Natural killer cell (primary cell): ENCODE measurements at regions not wholly inside any gene's neighbourhood (a gene's known extent, or its start where the extent isn't known, plus 50 kb on each side); places are given as distances from the start of the nearest gene placed in this dataset.
"Not testable (repeated sequence)": the region's sequence is repeated elsewhere in the genome, so short reads cannot be mapped to it uniquely, and the experiment has no call there.

ENCODE experiments used
- ATAC-seq, 3 donors: fragments of 150-1000 bp in 2 of 3; fragments of 200-7000 bp in 1 of 3; cut with Tn5 transposase; 1 replicate in 1 of 3; 2 replicates in 2 of 3; pipeline ENCODE4 v1.10.0; 2021; ENCODE audit warnings: mild to moderate bottlenecking in 2 of 3, moderate library complexity in 2 of 3
- DNase-seq, 2 donors: peaks; one replicate each; pipeline versions ENCODE4 v3.0.0 to v3.0.0-alpha.2; 2013 to 2021; ENCODE audit warnings: mixed read lengths in 1 of 2
- H3K27ac ChIP-seq: one replicate; pipeline ENCODE4 v1.5.1; 2013; ENCODE audit warnings: mild to moderate bottlenecking, low read length
- H3K27me3 ChIP-seq: one replicate; pipeline ENCODE4 v1.6.1; 2013; ENCODE audit warnings: low read length; ENCODE audit not compliant: control insufficient read depth, insufficient read depth
- H3K36me3 ChIP-seq: one replicate; pipeline ENCODE4 v1.6.1; 2013; ENCODE audit warnings: low read length; ENCODE audit not compliant: control insufficient read depth, insufficient read depth
- H3K4me1 ChIP-seq: one replicate; pipeline ENCODE4 v1.6.1; 2013; ENCODE audit warnings: low read length; ENCODE audit not compliant: control insufficient read depth, insufficient read depth
- H3K4me3 ChIP-seq: one replicate; pipeline ENCODE4 v1.5.1; 2013; ENCODE audit warnings: low read length
- H3K9me3 ChIP-seq: one replicate; pipeline ENCODE4 v1.6.1; 2013; ENCODE audit warnings: low read length; ENCODE audit not compliant: control insufficient read depth, insufficient read depth
- H3K27ac Mint-ChIP-seq, 2 donors: one replicate each; pipeline ENCODE4 v1.8.0; 2022; ENCODE audit warnings: mild to moderate bottlenecking in 2 of 2, mixed read lengths in 2 of 2, moderate library complexity in 1 of 2
- H3K27me3 Mint-ChIP-seq, 2 donors: one replicate each; pipeline ENCODE4 v1.8.0; 2022; ENCODE audit warnings: low read depth in 2 of 2, mixed read lengths in 2 of 2
- H3K36me3 Mint-ChIP-seq: one replicate; pipeline ENCODE4 v1.8.0; 2022; ENCODE audit warnings: mixed read lengths
- H3K4me1 Mint-ChIP-seq, 2 donors: one replicate each; pipeline ENCODE4 v1.8.0; 2022; ENCODE audit warnings: mixed read lengths in 2 of 2
- H3K4me3 Mint-ChIP-seq: one replicate; pipeline ENCODE4 v1.8.0; 2022; ENCODE audit warnings: mild to moderate bottlenecking, moderate library complexity, mixed read lengths
- H3K9me3 Mint-ChIP-seq, 2 donors: one replicate each; pipeline ENCODE4 v1.8.0; 2022; ENCODE audit warnings: mixed read lengths in 2 of 2
- CTCF ChIP-seq: fragments of 200-600 bp; IDR thresholded peaks from one replicate; pipeline ENCODE4 v1.8.0; 2022; ENCODE audit warnings: antibody characterized with exemption
- whole genome bisulfite sequencing: methylation state at CpG from one replicate; pipeline ENCODE4 v1.1.7; 2013; ENCODE audit warnings: missing lambda C conversion rate; ENCODE audit not compliant: insufficient coverage; 5-methylcytosine and 5-hydroxymethylcytosine counted together
- intact Hi-C: fragments of 100-400 bp; cut with micrococcal nuclease; formaldehyde crosslinking; loops from one replicate; pipeline ENCODE4 v1.14.2; 2022

GRCh38 chr4:3376266-3376665 lies 65.5 kb upstream of the HGFAC start:
- ATAC-seq = no peak

GRCh38 chr4:3377557-3377956 lies 64.2 kb upstream of the HGFAC start:
- Histone ChIP-seq H3K27me3 (no peaks in the 10 kb centered on the region), H3K9me3 (peaks cover 10% of the 10 kb centered on the region), H3K4me3 (no peak overlapping the region), H3K4me1 (peaks cover 17% of the 10 kb centered on the region), H3K36me3 (no peaks in the 10 kb centered on the region), H3K27ac (no peak overlapping the region)
- Mint-ChIP-seq H3K27me3 (no peaks in the 10 kb centered on the region), H3K4me1 (peaks cover 0 to 5% of the 10 kb centered on the region in 2 donors), H3K36me3 (peaks cover 8% of the 10 kb centered on the region), H3K4me3 (no peak overlapping the region), H3K9me3 (no peaks in the 10 kb centered on the region), H3K27ac (no peak overlapping the region)
- no peak for TF ChIP-seq CTCF
- WGBS = 94% methylated on average over 6 of the region's 6 CpGs
- intact Hi-C loops = no loop called here
- ATAC-seq = no peak
- no peak for DNase-seq

More at GRCh38 chr4:3376266-3376665, 65.5 kb upstream of the HGFAC start:
- Mint-ChIP-seq H3K9me3 (no peaks in the 10 kb centered on the region), H3K27ac (no peak overlapping the region), H3K4me3 (no peak overlapping the region), H3K36me3 (peaks cover 6% of the 10 kb centered on the region), H3K27me3 (no peaks in the 10 kb centered on the region), H3K4me1 (peaks cover 0 to 6% of the 10 kb centered on the region in 2 donors)
- no peak for TF ChIP-seq CTCF
- Histone ChIP-seq H3K9me3 (peaks cover 10% of the 10 kb centered on the region), H3K4me3 (no peak overlapping the region), H3K27ac (no peak overlapping the region), H3K27me3 (no peaks in the 10 kb centered on the region), H3K4me1 (peaks cover 26% of the 10 kb centered on the region), H3K36me3 (no peaks in the 10 kb centered on the region)
- no peak for DNase-seq
- WGBS = 86% methylated on average over 10 of the region's 10 CpGs
- intact Hi-C loops = no loop called here

GRCh38 chr4:3380336-3380735 lies 61.4 kb upstream of the HGFAC start:
- H3K27ac ChIP-seq, DNase-seq, H3K27ac Mint-ChIP-seq, H3K4me1 Mint-ChIP-seq, H3K9me3 Mint-ChIP-seq, H3K4me3 ChIP-seq, H3K36me3 Mint-ChIP-seq, H3K4me3 Mint-ChIP-seq, H3K27me3 Mint-ChIP-seq, H3K4me1 ChIP-seq, ATAC-seq, H3K27me3 ChIP-seq, intact Hi-C loops, H3K36me3 ChIP-seq: not testable (repeated sequence)
- peaks cover 10% of the 10 kb centered on the region for H3K9me3 ChIP-seq
- 91% methylated on average over 3 of the region's 3 CpGs for WGBS

- ATAC-seq, H3K36me3 Mint-ChIP-seq, H3K9me3 Mint-ChIP-seq, H3K4me3 Mint-ChIP-seq, H3K36me3 ChIP-seq, H3K27me3 Mint-ChIP-seq, DNase-seq, intact Hi-C loops, H3K27me3 ChIP-seq, H3K27ac ChIP-seq, H3K4me3 ChIP-seq, H3K27ac Mint-ChIP-seq: not testable (repeated sequence)
- Histone ChIP-seq H3K4me1 (peaks cover 15% of the 10 kb centered on the region), H3K9me3 (peaks cover 10% of the 10 kb centered on the region)
- peaks cover 12% of the 10 kb centered on the region in 2 donors for H3K4me1 Mint-ChIP-seq
- 97% methylated on average over 3 of the region's 5 CpGs for WGBS
Observed at GRCh38 chr4:3381208-3381607, 60.6 kb upstream of the HGFAC start.

- Histone ChIP-seq H3K36me3 (no peaks in the 10 kb centered on the region), H3K4me1 (peaks cover 19% of the 10 kb centered on the region), H3K9me3 (peaks cover 10% of the 10 kb centered on the region), H3K27ac (no peak overlapping the region), H3K4me3 (no peak overlapping the region), H3K27me3 (no peaks in the 10 kb centered on the region)
- no peak overlapping the region for H3K27ac Mint-ChIP-seq
- H3K4me1 Mint-ChIP-seq = peaks cover 12 to 13% of the 10 kb centered on the region in 2 donors
- intact Hi-C loops = no loop called here
- no peaks in the 10 kb centered on the region for H3K9me3 Mint-ChIP-seq
- ATAC-seq (no peak), DNase-seq (no peak)
- H3K4me3 Mint-ChIP-seq = no peak overlapping the region
- TF ChIP-seq CTCF = no peak
- peaks cover 8% of the 10 kb centered on the region for H3K36me3 Mint-ChIP-seq
- 93% methylated on average over 6 of the region's 6 CpGs for WGBS
- H3K27me3 Mint-ChIP-seq = no peaks in the 10 kb centered on the region
Observed at GRCh38 chr4:3382251-3382650, 59.5 kb upstream of the HGFAC start.
